Fibroblast of gingiva (primary cell): ENCODE measurements at regions not wholly inside any gene's neighbourhood (a gene's known extent, or its start where the extent isn't known, plus 50 kb on each side); places are given as distances from the start of the nearest gene placed in this dataset.
"Not testable (repeated sequence)": the region's sequence is repeated elsewhere in the genome, so short reads cannot be mapped to it uniquely, and the experiment has no call there.

Source experiments
- DNase-seq: peaks from one replicate; pipeline ENCODE4 v3.0.0-alpha.2; 2011; ENCODE audit warnings: low read depth

GRCh38 chr4:91997045-91997444 lies 306.7 kb upstream of the GRID2 start:
- no peak for DNase-seq

GRCh38 chr4:92012899-92013867 lies 290.6 kb upstream of the GRID2 start:
- DNase-seq: no peak

GRCh38 chr4:92014067-92014466 lies 289.7 kb upstream of the GRID2 start:
- DNase-seq: no peak

- no peak for DNase-seq
These were observed 282.6 kb upstream of the GRID2 start for GRCh38 chr4:92021203-92021602.

GRCh38 chr4:92021788-92022187 lies 282.0 kb upstream of the GRID2 start:
- DNase-seq: no peak

- not testable (repeated sequence) for DNase-seq
These were observed 274.9 kb upstream of the GRID2 start for GRCh38 chr4:92028830-92029229.

GRCh38 chr4:92031825-92032224 lies 271.9 kb upstream of the GRID2 start:
- no peak for DNase-seq

GRCh38 chr4:92035666-92036065 lies 268.1 kb upstream of the GRID2 start:
- no peak for DNase-seq

GRCh38 chr4:92045718-92046117 lies 258.0 kb upstream of the GRID2 start:
- DNase-seq: no peak

GRCh38 chr4:92047209-92047875 lies 256.4 kb upstream of the GRID2 start:
- no peak for DNase-seq

- no peak for DNase-seq
These were observed 252.9 kb upstream of the GRID2 start for GRCh38 chr4:92050875-92051274.

- no peak for DNase-seq
These were observed 244.2 kb upstream of the GRID2 start for GRCh38 chr4:92059615-92060014.

GRCh38 chr4:92060333-92060732 lies 243.4 kb upstream of the GRID2 start:
- no peak for DNase-seq

- no peak for DNase-seq
These were observed 239.2 kb upstream of the GRID2 start for GRCh38 chr4:92064574-92064973.

- no peak for DNase-seq
These were observed 237.3 kb upstream of the GRID2 start for GRCh38 chr4:92066485-92066884.

GRCh38 chr4:92071587-92071986 lies 232.2 kb upstream of the GRID2 start:
- DNase-seq: no peak

- no peak for DNase-seq
These were observed 228.9 kb upstream of the GRID2 start for GRCh38 chr4:92074839-92075238.

- DNase-seq: no peak
These were observed 212.9 kb upstream of the GRID2 start for GRCh38 chr4:92090887-92091286.

GRCh38 chr4:92091335-92091734 lies 212.4 kb upstream of the GRID2 start:
- no peak for DNase-seq

- peak; percentile 22 for DNase-seq
These were observed 203.9 kb upstream of the GRID2 start for GRCh38 chr4:92099861-92100260.

- no peak for DNase-seq
These were observed 202.8 kb upstream of the GRID2 start for GRCh38 chr4:92100975-92101374.

GRCh38 chr4:92101737-92102172 lies 202.0 kb upstream of the GRID2 start:
- DNase-seq: peak; percentile 71

- DNase-seq: no peak
These were observed 199.3 kb upstream of the GRID2 start for GRCh38 chr4:92104506-92104905.
